ENCODE measurements at regions not wholly inside any gene's neighbourhood (a gene's known extent, or its start where the extent isn't known, plus 50 kb on each side); places are given as distances from the start of the nearest gene placed in this dataset.

- DNase-seq (ENCODE audit: extremely low read depth in 1 of 4, low spot score in 3 of 4) (no peak), FAIRE-seq (no peak)
These were observed 59.7 kb upstream of the HABP2 start for GRCh38 chr10:113493195-113493594.

More at GRCh38 chr10:113493195-113493594, 59.7 kb upstream of the HABP2 start:
- no TSS peak for BruUV-seq (replicated peaks)
- H4K20me1 ChIP-seq (replicated peaks; ENCODE audit: control insufficient read depth, insufficient read depth, low read length): no peaks in the 10 kb centered on the region
- H3K27ac ChIP-seq (ENCODE audit: extremely low read depth, low read depth, low read length): no peak overlapping the region
- no peaks in the 10 kb centered on the region for H3K4me1 ChIP-seq (replicated peaks in 1 of 2; ENCODE audit: control insufficient read depth in 2 of 2, insufficient read depth in 2 of 2, low read length in 2 of 2)
- no peaks in the 10 kb centered on the region for H3K36me3 ChIP-seq (ENCODE audit: control insufficient read depth, insufficient read depth, low read length)
- no peak overlapping the region for H2AFZ ChIP-seq (ENCODE audit: low read depth, low read length)
- 3% methylated on average over 4 of the region's 4 CpGs for WGBS (ENCODE audit: insufficient coverage, low coverage, missing lambda C conversion rate)
- H3K4me2 ChIP-seq (ENCODE audit: insufficient read depth, low read length): no peak overlapping the region
- TF ChIP-seq ZFX (CRISPR knock-in tag; IDR thresholded peaks at IDR 0.05): no peak
- TF ChIP-seq ZBTB17 (CRISPR knock-in tag; IDR thresholded peaks at IDR 0.05): no peak
- TF ChIP-seq ATF1 (CRISPR knock-in tag; IDR thresholded peaks at IDR 0.05): no peak
- no peak for TF ChIP-seq ATF1 (tag; IDR thresholded peaks at IDR 0.05)
- no peak for TF ChIP-seq STAT5B (CRISPR knock-in tag; IDR thresholded peaks at IDR 0.05)
- TF ChIP-seq ZBTB1 (CRISPR knock-in tag; IDR thresholded peaks at IDR 0.05; ENCODE audit: borderline replicate concordance, low read depth): no peak
- no peak for TF ChIP-seq ZBTB12 (CRISPR knock-in tag; IDR thresholded peaks at IDR 0.05)
- TF ChIP-seq PCBP2 (IDR thresholded peaks at IDR 0.05; ENCODE audit: low read depth, low read length, poor library complexity, severe bottlenecking): no peak
- TF ChIP-seq ZNF431 (CRISPR knock-in tag; IDR thresholded peaks at IDR 0.05): no peak
- no peak for TF ChIP-seq GABPB1 (CRISPR knock-in tag; IDR thresholded peaks at IDR 0.05)
- no peak for TF ChIP-seq ZNF449 (CRISPR knock-in tag; IDR thresholded peaks at IDR 0.05)
- TF ChIP-seq HNRNPLL (IDR thresholded peaks at IDR 0.05; ENCODE audit: low read depth, low read length, poor library complexity, severe bottlenecking): no peak
- no peak for TF ChIP-seq EP400 (IDR thresholded peaks at IDR 0.05)
- no peak for TF ChIP-seq THRAP3 (IDR thresholded peaks at IDR 0.05; ENCODE audit: borderline replicate concordance)
- no peak overlapping the region for H3K9ac ChIP-seq (ENCODE audit: insufficient read depth in 1 of 2, low read depth in 2 of 2, low read length in 2 of 2)
- intact Hi-C loops (cut with micrococcal nuclease) (no loop called here), in situ Hi-C loops (cut with MboI) (no loop called here)
- peaks cover 0 to 22% of the 10 kb centered on the region in 2 experiments; a peak in 3 of 5 replicates for H3K27me3 ChIP-seq (ENCODE audit: control insufficient read depth in 2 of 2, insufficient read depth in 2 of 2, low read length in 2 of 2)
- no peak for ATAC-seq
- H3K4me3 ChIP-seq: no peak overlapping the region
- no peaks in the 10 kb centered on the region for H3K9me1 ChIP-seq (ENCODE audit: control insufficient read depth, insufficient read depth, low read length)
- POLR2A ChIA-PET: no interaction called here
- H3K9me3 ChIP-seq (replicated peaks; ENCODE audit: control insufficient read depth, insufficient read depth, low read depth, low read length): no peaks in the 10 kb centered on the region
- CTCF ChIA-PET (ENCODE audit: low intra/inter-chr PET ratio): no interaction called here
- no peaks in the 10 kb centered on the region for H3K79me2 ChIP-seq (ENCODE audit: control insufficient read depth, insufficient read depth, low read length)

Data from K562 (cell line).